Right lobe of liver (tissue), 6 donors: ENCODE measurements at regions not wholly inside any gene's neighbourhood (a gene's known extent, or its start where the extent isn't known, plus 50 kb on each side); places are given as distances from the start of the nearest gene placed in this dataset.

Experiments
- ATAC-seq, 4 donors: fragments of 200-7000 bp; cut with Tn5 transposase; one replicate each; pipeline ENCODE4 v1.9.1; 2020; ENCODE audit warnings: mild to moderate bottlenecking in 4 of 4, moderate library complexity in 4 of 4
- DNase-seq, 3 donors: peaks; one replicate each; pipeline ENCODE4 v3.0.0-alpha.2; 2020
- H3K27ac ChIP-seq, 3 donors: fragments of 200-600 bp; one replicate each; pipeline ENCODE4 v1.8.0; 2022
- H3K27me3 ChIP-seq, 2 donors: fragments of 200-600 bp; one replicate each; pipeline ENCODE4 v1.8.0; 2022
- H3K36me3 ChIP-seq, 4 donors: fragments of 200-600 bp; sonication (generic) in 1 of 4; one replicate each; pipeline versions ENCODE4 v1.5.1 to v1.8.0; 2017 to 2022; ENCODE audit warnings: control low read depth in 1 of 4
- H3K4me1 ChIP-seq, 4 donors: fragments of 200-600 bp; sonication (generic) in 1 of 4; one replicate each; pipeline versions ENCODE4 v1.5.1 to v1.8.0; 2017 to 2022; ENCODE audit warnings: control low read depth in 1 of 4
- H3K4me3 ChIP-seq, 3 donors: fragments of 200-600 bp; one replicate each; pipeline ENCODE4 v1.8.0; 2022
- H3K9me3 ChIP-seq, 4 donors: fragments of 200-600 bp; sonication (generic) in 1 of 4; one replicate each; pipeline versions ENCODE4 v1.5.1 to v1.8.0; 2017 to 2022; ENCODE audit warnings: control low read depth in 1 of 4
- CTCF ChIP-seq, 4 donors: fragments of 200-600 bp in 3 of 4; fragments of 450-650 bp in 1 of 4; IDR thresholded peaks; one replicate each; pipeline versions ENCODE4 v1.5.1 to v1.8.0; 2016 to 2022; ENCODE audit warnings: antibody characterized with exemption in 4 of 4, mild to moderate bottlenecking in 2 of 4
- POLR2A ChIP-seq: fragments of 450-650 bp; IDR thresholded peaks from one replicate; pipeline ENCODE4 v1.6.1; 2017; ENCODE audit warnings: antibody characterized with exemption, mild to moderate bottlenecking
- WGBS: methylation state at CpG from one replicate; pipeline ENCODE4 v1.1.6; 2018; ENCODE audit warnings: low coverage, low lambda C conversion rate; ENCODE audit not compliant: insufficient coverage; ENCODE audit errors: missing lambda C conversion rate; 5-methylcytosine and 5-hydroxymethylcytosine counted together
- intact Hi-C, 2 donors: fragments of 100-400 bp; cut with DNase I; formaldehyde crosslinking; loops; one replicate each; pipeline versions ENCODE4 v1.11.2 to v1.14.1; 2022
- donor health status: DM: no; HTN: yes; CAD: no.
- donor health status: DM: no; HTN: no; CAD: no.
- donor health status: DM: no; HTN: no; CAD: no.
- donor health status: DM: no; HTN: yes; CAD: no.
- donor health status: DM: no; HTN: yes; CAD: no.

GRCh38 chr3:109596991-109597390 lies 259.6 kb upstream of the DPPA4 start:
- TF ChIP-seq CTCF (IDR thresholded peaks at IDR 0.05): no peak
- Histone ChIP-seq H3K36me3 (no peaks in the 10 kb centered on the region), H3K27me3 (no peaks in the 10 kb centered on the region), H3K4me1 (no peaks in the 10 kb centered on the region), H3K4me3 (no peak overlapping the region), H3K9me3 (no peaks in the 10 kb centered on the region), H3K27ac (no peak overlapping the region)
- DNase-seq (no peak), ATAC-seq (no peak)
- 68% methylated on average over 4 of the region's 4 CpGs for WGBS
- intact Hi-C loops: no loop called here

- Histone ChIP-seq H3K36me3 (no peaks in the 10 kb centered on the region), H3K9me3 (no peaks in the 10 kb centered on the region), H3K27me3 (no peaks in the 10 kb centered on the region), H3K4me3 (no peak overlapping the region), H3K4me1 (no peaks in the 10 kb centered on the region), H3K27ac (no peak overlapping the region)
- intact Hi-C loops: no loop called here
- TF ChIP-seq POLR2A: no peak
- no peak for TF ChIP-seq CTCF (IDR thresholded peaks at IDR 0.05)
- DNase-seq (no peak), ATAC-seq (no peak)
- WGBS: 48% methylated on average over 3 of the region's 3 CpGs
These were observed 260.1 kb upstream of the DPPA4 start for GRCh38 chr3:109597444-109597843.

GRCh38 chr3:109607897-109608296 lies 270.6 kb upstream of the DPPA4 start:
- Histone ChIP-seq H3K4me1 (no peaks in the 10 kb centered on the region), H3K9me3 (no peaks in the 10 kb centered on the region), H3K27me3 (no peaks in the 10 kb centered on the region), H3K27ac (no peak overlapping the region), H3K36me3 (no peaks in the 10 kb centered on the region), H3K4me3 (no peak overlapping the region)
- no peak for TF ChIP-seq CTCF (IDR thresholded peaks at IDR 0.05)
- DNase-seq: no peak
- WGBS: 78% methylated on average over 1 of the region's 1 CpG
- no peak for ATAC-seq
- intact Hi-C loops: no loop called here

- 61% methylated on average over 8 of the region's 9 CpGs for WGBS
- ATAC-seq (no peak), DNase-seq (no peak)
- intact Hi-C loops: no loop called here
- H3K9me3 ChIP-seq: no peaks in the 10 kb centered on the region
- no peaks in the 10 kb centered on the region for H3K36me3 ChIP-seq
- no peaks in the 10 kb centered on the region for H3K27me3 ChIP-seq
- no peak overlapping the region for H3K4me3 ChIP-seq
- no peak overlapping the region for H3K27ac ChIP-seq
- no peaks in the 10 kb centered on the region for H3K4me1 ChIP-seq
- TF ChIP-seq CTCF (IDR thresholded peaks at IDR 0.05) (no peak), POLR2A (no peak)
These were observed 271.2 kb upstream of the DPPA4 start for GRCh38 chr3:109608574-109608973.

DNA sequence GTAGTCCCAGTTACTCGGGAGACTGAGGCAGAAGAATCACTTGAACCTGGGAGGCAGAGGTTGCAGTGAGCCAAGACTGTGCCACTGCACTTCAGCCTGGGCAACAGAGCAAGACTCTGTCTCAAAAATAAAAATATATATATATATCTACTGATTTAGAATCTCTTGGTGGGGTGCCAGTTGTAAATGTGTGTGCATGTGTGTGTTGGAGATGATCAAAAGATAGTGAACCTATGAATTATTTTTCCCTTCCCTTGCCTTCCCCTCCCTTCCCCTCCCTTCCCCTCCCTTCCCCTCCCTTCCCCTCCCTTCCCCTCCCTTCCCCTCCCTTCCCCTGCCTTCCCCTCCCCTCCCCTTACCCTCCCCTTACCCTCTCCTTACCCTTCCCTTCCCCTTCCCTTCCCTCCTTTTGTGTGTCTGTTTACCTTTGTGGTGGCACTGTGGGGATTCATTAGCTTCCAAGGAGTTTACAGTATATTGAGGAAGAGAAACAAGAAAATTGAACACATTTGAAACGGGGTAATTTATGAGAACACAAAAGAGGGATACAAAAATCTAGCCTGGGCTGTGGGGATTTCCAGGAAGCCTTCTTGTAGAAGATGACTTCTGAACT lies 281.5 kb upstream of the DPPA4 start:
- Histone ChIP-seq H3K4me3 (no peak overlapping the region), H3K4me1 (no peaks in the 10 kb centered on the region), H3K9me3 (no peaks in the 10 kb centered on the region), H3K27me3 (no peaks in the 10 kb centered on the region), H3K36me3 (no peaks in the 10 kb centered on the region), H3K27ac (no peak overlapping the region)
- DNase-seq (no peak), ATAC-seq (no peak)
- intact Hi-C loops: no loop called here
- TF ChIP-seq CTCF (IDR thresholded peaks at IDR 0.05): no peak
- TF ChIP-seq POLR2A: no peak
- 47% methylated on average over 1 of the region's 2 CpGs for WGBS
